ENCODE measurements at regions not wholly inside any gene's neighbourhood (a gene's known extent, or its start where the extent isn't known, plus 50 kb on each side); places are given as distances from the start of the nearest gene placed in this dataset.
"Not testable (repeated sequence)": the region's sequence is repeated elsewhere in the genome, so short reads cannot be mapped to it uniquely, and the experiment has no call there.

DNA sequence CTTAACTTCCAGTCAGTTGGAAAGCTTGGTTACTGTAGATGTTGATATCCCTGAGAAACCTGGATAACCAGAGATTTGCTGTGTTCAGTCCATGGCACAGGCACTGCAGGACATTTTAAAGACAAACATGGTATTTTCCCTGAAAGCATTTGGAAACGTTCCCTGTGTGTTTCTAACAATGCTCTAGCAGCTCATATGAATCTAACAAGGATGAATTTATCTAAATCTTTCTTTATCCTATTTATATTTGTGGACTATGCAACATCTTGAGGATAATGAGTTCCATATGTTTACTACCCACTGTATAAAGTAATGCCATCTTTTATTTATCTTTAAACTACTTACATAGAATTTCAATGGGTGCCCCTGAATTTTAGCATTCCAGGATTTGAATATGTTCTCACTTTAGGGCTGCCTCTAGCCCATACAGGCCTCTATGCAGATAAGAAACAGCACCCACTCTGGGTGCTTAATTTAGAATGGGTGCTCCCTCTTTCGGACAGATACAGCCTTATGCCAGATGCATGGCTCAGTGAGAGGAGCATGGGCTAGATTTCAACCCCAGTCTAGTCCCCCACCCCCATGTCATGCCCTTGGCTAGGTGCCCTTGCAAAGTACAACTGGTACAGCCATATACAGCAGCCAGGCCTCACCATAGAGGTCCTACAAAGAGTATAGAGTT is 50.6 kb upstream of the NEMP2 start:
- DNase-seq (ENCODE audit: low spot score) = peak; percentile 76

DNA sequence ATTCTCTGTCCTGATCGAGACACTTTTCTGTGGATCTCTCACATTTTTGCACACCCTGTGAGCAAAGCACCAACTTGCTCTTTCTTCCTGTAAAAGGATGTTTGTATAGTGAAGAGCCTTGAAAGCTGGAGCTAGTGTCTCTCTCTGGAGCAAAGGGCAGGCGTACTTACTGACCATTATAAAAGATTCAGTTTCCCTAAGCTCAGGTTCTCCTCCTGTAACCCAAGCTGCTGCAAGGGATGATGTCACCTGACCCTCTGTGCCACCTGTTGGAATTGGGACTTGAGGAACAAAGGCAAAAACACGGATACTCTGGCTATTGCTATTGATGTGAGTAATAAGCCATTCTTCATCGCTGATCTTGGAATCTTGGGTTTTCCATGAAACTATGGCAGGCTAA is 52.6 kb upstream of the NEMP2 start:
- no peak for DNase-seq (ENCODE audit: low spot score)

GRCh38 chr2:190589008-190589407 is 54.5 kb upstream of the NEMP2 start:
- DNase-seq (ENCODE audit: low spot score) = no peak

- DNase-seq (ENCODE audit: low spot score) = no peak
Observed at GRCh38 chr2:190591437-190591836, 56.9 kb upstream of the NEMP2 start.

GRCh38 chr2:190592831-190593230 is 56.1 kb upstream of the NAB1 start:
- no peak for DNase-seq (ENCODE audit: low spot score)

DNA sequence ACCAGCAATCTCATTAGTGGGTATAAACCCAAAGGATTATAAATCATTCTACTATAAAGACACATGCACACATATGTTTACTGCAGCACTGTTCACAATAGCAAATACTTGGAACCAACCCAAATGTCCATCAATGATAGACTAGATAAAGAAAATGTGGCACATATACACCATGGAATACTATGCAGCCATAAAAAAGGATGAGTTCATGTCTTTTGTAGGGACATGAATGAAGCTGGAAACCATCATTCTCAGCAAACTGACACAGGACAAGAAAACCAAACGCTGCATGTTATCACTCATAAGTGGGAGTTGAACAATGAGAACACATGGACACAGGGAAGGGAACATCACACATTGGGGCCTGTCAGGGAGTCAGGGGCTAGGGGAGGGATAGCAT is 53.0 kb upstream of the NAB1 start:
- not testable (repeated sequence) for DNase-seq (ENCODE audit: low spot score)

- DNase-seq (ENCODE audit: low spot score) = no peak
Observed at GRCh38 chr2:190596993-190597392, 51.9 kb upstream of the NAB1 start.

- DNase-seq (ENCODE audit: low spot score) = no peak
Observed at GRCh38 chr2:190598621-190599020, 50.3 kb upstream of the NAB1 start.

DNA sequence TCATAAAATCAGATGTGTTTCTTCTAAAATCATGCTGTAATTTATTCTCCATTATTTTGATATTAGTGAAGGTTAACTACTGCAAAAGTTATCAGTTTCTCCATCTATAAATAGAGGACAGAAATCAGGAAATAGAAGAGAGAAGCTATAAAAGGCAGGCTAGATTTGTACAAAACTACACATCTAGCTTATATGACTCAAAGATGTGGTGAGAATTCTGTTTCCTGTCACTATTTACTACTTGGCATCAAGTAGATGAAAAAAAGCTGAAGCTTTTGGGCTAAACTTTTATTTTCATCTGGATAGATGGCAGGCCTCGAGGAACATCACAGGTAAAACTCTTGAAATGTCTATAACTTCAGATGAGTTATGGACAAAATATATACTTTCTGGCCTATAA is 49.8 kb upstream of the NAB1 start:
- no peak for DNase-seq (ENCODE audit: low spot score)

Data from umbilical cord (tissue), 1 donor.